NCI-H510A treated with DMSO at 0.1 percent for 48 hours (cell line): ENCODE measurements at regions not wholly inside any gene's neighbourhood (a gene's known extent, or its start where the extent isn't known, plus 50 kb on each side); places are given as distances from the start of the nearest gene placed in this dataset.

Experiments
- DNase-seq: peaks from one replicate; lab custom pipeline; 2025; lab: John Stamatoyannopoulos, UW

GRCh38 chr16:65845466-65846209 is 520.9 kb upstream of the CDH5 start:
- no peak for DNase-seq

GRCh38 chr16:65843941-65844340 is 522.5 kb upstream of the CDH5 start:
- DNase-seq = no peak

GRCh38 chr16:65842067-65842466 is 524.4 kb upstream of the CDH5 start:
- no peak for DNase-seq

GRCh38 chr16:65838001-65838400 is 528.5 kb upstream of the CDH5 start:
- DNase-seq = no peak

- DNase-seq = no peak
Measured at GRCh38 chr16:65837464-65837863, 529.0 kb upstream of the CDH5 start.

GRCh38 chr16:65834688-65835087 is 531.8 kb upstream of the CDH5 start:
- no peak for DNase-seq

- DNase-seq = no peak
Measured at GRCh38 chr16:65833171-65833871, 533.2 kb upstream of the CDH5 start.

GRCh38 chr16:65832679-65833078 is 533.8 kb upstream of the CDH5 start:
- DNase-seq = no peak

GRCh38 chr16:65831903-65832666 is 534.4 kb upstream of the CDH5 start:
- no peak for DNase-seq

- no peak for DNase-seq
Measured at GRCh38 chr16:65829076-65829475, 537.4 kb upstream of the CDH5 start.

- no peak for DNase-seq
Measured at GRCh38 chr16:65828296-65828695, 538.2 kb upstream of the CDH5 start.

GRCh38 chr16:65827231-65827630 is 539.3 kb upstream of the CDH5 start:
- no peak for DNase-seq

GRCh38 chr16:65825191-65825856 is 541.2 kb upstream of the CDH5 start:
- DNase-seq = no peak

GRCh38 chr16:65822148-65822547 is 544.3 kb upstream of the CDH5 start:
- no peak for DNase-seq

GRCh38 chr16:65819136-65819898 is 547.2 kb upstream of the CDH5 start:
- no peak for DNase-seq

GRCh38 chr16:65817799-65818198 is 548.7 kb upstream of the CDH5 start:
- no peak for DNase-seq

- DNase-seq = no peak
Measured at GRCh38 chr16:65817066-65817465, 549.4 kb upstream of the CDH5 start.

GRCh38 chr16:65816556-65816955 is 549.9 kb upstream of the CDH5 start:
- DNase-seq = no peak

- DNase-seq = no peak
Measured at GRCh38 chr16:65815707-65816106, 550.8 kb upstream of the CDH5 start.

GRCh38 chr16:65813879-65814278 is 552.6 kb upstream of the CDH5 start:
- DNase-seq = peak; percentile 7

- peak; percentile 32 for DNase-seq
Measured at GRCh38 chr16:65809627-65810026, 556.9 kb upstream of the CDH5 start.

- DNase-seq = no peak
Measured at GRCh38 chr16:65808790-65809189, 557.7 kb upstream of the CDH5 start.
